ENCODE measurements at regions not wholly inside any gene's neighbourhood (a gene's known extent, or its start where the extent isn't known, plus 50 kb on each side); places are given as distances from the start of the nearest gene placed in this dataset.

GRCh38 chr13:95434111-95434510, 118.4 kb upstream of the CLDN10 start:
- no peak overlapping the region for H3K27ac ChIP-seq
- CTCF ChIA-PET: interaction anchor here (0.7 kb wide), 1 partner anchor 48 kb away, joined by 3 read pairs; no protein-coding TSS in a partner anchor

DNA sequence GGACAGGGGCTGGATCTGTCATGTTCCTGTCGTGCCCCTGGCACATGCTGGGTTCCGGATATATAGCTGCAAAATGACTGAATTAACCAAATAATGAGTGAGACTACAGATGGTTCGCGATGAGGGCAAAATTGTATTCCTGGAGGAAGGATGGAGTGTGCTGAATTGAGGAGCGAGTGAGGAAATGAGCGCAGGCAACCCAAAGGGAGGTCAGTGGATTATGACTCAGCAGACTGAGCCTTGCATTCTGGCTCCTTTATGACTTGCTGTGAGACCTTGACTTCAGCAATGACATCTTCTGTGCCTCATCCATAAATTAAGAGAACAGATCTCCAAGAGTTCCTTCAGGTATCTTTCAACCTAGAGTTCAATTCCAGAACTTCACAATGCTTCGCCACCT, 115.0 kb upstream of the CLDN10 start:
- ChIA-PET POLR2A (no interaction called here), CTCF (interaction anchor here (0.7 kb wide), 1 partner anchor 13 kb away, joined by 3 read pairs; no protein-coding TSS in a partner anchor)
- H3K9me3 ChIP-seq: no peaks in the 10 kb centered on the region
- no peak overlapping the region for H3K4me2 ChIP-seq
- H3K27ac ChIP-seq: no peak overlapping the region
- DNase-seq (ENCODE audit: low read depth in 1 of 2, low spot score in 1 of 2) (peak in 1 of 2 experiments; percentile 4), FAIRE-seq (no peak), ATAC-seq (no peak)
- 78% methylated on average over 7 of the region's 7 CpGs for WGBS (ENCODE audit: missing lambda C conversion rate)
- no peaks in the 10 kb centered on the region for H3K4me1 ChIP-seq
- TF ChIP-seq TFCP2L1 (CRISPR knock-in tag; IDR thresholded peaks at IDR 0.05): no peak
- TF ChIP-seq ZC3H11A (IDR thresholded peaks at IDR 0.05): no peak
- TF ChIP-seq, protein P1, sequence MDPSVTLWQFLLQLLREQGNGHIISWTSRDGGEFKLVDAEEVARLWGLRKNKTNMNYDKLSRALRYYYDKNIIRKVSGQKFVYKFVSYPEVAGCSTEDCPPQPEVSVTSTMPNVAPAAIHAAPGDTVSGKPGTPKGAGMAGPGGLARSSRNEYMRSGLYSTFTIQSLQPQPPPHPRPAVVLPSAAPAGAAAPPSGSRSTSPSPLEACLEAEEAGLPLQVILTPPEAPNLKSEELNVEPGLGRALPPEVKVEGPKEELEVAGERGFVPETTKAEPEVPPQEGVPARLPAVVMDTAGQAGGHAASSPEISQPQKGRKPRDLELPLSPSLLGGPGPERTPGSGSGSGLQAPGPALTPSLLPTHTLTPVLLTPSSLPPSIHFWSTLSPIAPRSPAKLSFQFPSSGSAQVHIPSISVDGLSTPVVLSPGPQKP (IDR thresholded peaks at IDR 0.05; ENCODE audit: low read depth, low read length): no peak
- no peak for TF ChIP-seq BHLHE40 (IDR thresholded peaks at IDR 0.05; ENCODE audit: low read depth, low read length)
- no peak for TF ChIP-seq ESRRA (IDR thresholded peaks at IDR 0.05; ENCODE audit: borderline replicate concordance, low read length)
- TF ChIP-seq, protein P2, sequence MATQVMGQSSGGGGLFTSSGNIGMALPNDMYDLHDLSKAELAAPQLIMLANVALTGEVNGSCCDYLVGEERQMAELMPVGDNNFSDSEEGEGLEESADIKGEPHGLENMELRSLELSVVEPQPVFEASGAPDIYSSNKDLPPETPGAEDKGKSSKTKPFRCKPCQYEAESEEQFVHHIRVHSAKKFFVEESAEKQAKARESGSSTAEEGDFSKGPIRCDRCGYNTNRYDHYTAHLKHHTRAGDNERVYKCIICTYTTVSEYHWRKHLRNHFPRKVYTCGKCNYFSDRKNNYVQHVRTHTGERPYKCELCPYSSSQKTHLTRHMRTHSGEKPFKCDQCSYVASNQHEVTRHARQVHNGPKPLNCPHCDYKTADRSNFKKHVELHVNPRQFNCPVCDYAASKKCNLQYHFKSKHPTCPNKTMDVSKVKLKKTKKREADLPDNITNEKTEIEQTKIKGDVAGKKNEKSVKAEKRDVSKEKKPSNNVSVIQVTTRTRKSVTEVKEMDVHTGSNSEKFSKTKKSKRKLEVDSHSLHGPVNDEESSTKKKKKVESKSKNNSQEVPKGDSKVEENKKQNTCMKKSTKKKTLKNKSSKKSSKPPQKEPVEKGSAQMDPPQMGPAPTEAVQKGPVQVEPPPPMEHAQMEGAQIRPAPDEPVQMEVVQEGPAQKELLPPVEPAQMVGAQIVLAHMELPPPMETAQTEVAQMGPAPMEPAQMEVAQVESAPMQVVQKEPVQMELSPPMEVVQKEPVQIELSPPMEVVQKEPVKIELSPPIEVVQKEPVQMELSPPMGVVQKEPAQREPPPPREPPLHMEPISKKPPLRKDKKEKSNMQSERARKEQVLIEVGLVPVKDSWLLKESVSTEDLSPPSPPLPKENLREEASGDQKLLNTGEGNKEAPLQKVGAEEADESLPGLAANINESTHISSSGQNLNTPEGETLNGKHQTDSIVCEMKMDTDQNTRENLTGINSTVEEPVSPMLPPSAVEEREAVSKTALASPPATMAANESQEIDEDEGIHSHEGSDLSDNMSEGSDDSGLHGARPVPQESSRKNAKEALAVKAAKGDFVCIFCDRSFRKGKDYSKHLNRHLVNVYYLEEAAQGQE (IDR thresholded peaks at IDR 0.05): no peak
- no peak for TF ChIP-seq PBX3 (IDR thresholded peaks at IDR 0.05)
- no peak for TF ChIP-seq RFX5 (IDR thresholded peaks at IDR 0.05)
- TF ChIP-seq ZSCAN20 (CRISPR knock-in tag; IDR thresholded peaks at IDR 0.05): no peak
- TF ChIP-seq, protein P3, sequence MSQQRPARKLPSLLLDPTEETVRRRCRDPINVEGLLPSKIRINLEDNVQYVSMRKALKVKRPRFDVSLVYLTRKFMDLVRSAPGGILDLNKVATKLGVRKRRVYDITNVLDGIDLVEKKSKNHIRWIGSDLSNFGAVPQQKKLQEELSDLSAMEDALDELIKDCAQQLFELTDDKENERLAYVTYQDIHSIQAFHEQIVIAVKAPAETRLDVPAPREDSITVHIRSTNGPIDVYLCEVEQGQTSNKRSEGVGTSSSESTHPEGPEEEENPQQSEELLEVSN (IDR thresholded peaks at IDR 0.05; ENCODE audit: borderline replicate concordance, low read depth): no peak
- no peak overlapping the region for H3K4me3 ChIP-seq

More at GRCh38 chr13:95434111-95434510, 118.4 kb upstream of the CLDN10 start:
- POLR2A ChIA-PET: no interaction called here
- no peaks in the 10 kb centered on the region for H3K9me3 ChIP-seq
- no peak overlapping the region for H3K4me3 ChIP-seq
- FAIRE-seq: no peak
- ATAC-seq: no peak
- TF ChIP-seq, protein P4, sequence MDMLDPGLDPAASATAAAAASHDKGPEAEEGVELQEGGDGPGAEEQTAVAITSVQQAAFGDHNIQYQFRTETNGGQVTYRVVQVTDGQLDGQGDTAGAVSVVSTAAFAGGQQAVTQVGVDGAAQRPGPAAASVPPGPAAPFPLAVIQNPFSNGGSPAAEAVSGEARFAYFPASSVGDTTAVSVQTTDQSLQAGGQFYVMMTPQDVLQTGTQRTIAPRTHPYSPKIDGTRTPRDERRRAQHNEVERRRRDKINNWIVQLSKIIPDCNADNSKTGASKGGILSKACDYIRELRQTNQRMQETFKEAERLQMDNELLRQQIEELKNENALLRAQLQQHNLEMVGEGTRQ (IDR thresholded peaks at IDR 0.05): no peak
- no peak for TF ChIP-seq KDM1A (IDR thresholded peaks at IDR 0.05; ENCODE audit: low read depth)
- TF ChIP-seq ZSCAN20 (CRISPR knock-in tag; IDR thresholded peaks at IDR 0.05): no peak
- no peak for TF ChIP-seq RARB (CRISPR knock-in tag; IDR thresholded peaks at IDR 0.05)
- TF ChIP-seq CBX8 (IDR thresholded peaks at IDR 0.05): no peak
- TF ChIP-seq, protein P5, sequence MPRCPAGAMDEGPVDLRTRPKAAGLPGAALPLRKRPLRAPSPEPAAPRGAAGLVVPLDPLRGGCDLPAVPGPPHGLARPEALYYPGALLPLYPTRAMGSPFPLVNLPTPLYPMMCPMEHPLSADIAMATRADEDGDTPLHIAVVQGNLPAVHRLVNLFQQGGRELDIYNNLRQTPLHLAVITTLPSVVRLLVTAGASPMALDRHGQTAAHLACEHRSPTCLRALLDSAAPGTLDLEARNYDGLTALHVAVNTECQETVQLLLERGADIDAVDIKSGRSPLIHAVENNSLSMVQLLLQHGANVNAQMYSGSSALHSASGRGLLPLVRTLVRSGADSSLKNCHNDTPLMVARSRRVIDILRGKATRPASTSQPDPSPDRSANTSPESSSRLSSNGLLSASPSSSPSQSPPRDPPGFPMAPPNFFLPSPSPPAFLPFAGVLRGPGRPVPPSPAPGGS (IDR thresholded peaks at IDR 0.05): no peak
- TF ChIP-seq ESRRA (IDR thresholded peaks at IDR 0.05; ENCODE audit: borderline replicate concordance, low read length): no peak
- TF ChIP-seq, protein P1 (IDR thresholded peaks at IDR 0.05; ENCODE audit: low read depth, low read length): no peak
- TF ChIP-seq, protein P3 (IDR thresholded peaks at IDR 0.05; ENCODE audit: borderline replicate concordance, low read depth): no peak
- no peak for TF ChIP-seq CBX2 (IDR thresholded peaks at IDR 0.05; ENCODE audit: borderline replicate concordance, low read depth)
- TF ChIP-seq POLR2A (IDR thresholded peaks at IDR 0.05; ENCODE audit: low read length): no peak
- TF ChIP-seq EHF (CRISPR knock-in tag; IDR thresholded peaks at IDR 0.05): no peak
- TF ChIP-seq HMGXB4 (CRISPR knock-in tag; IDR thresholded peaks at IDR 0.05; ENCODE audit: borderline replicate concordance): no peak
- TF ChIP-seq FOXS1 (CRISPR knock-in tag; IDR thresholded peaks at IDR 0.05): no peak
- no peak for TF ChIP-seq ZC3H11A (IDR thresholded peaks at IDR 0.05)
- H3K4me2 ChIP-seq: no peak overlapping the region
- no peaks in the 10 kb centered on the region for H3K4me1 ChIP-seq
- no peak for DNase-seq (ENCODE audit: low read depth in 1 of 2, low spot score in 1 of 2)

Data from A549 (cell line).